Stimulated activated CD4-positive, alpha-beta T cell treated with anti-CD3 and anti-CD28 coated beads, Interleukin-2, amount 100 ng/mL, for 24 hours (primary cell): ENCODE measurements at regions not wholly inside any gene's neighbourhood (a gene's known extent, or its start where the extent isn't known, plus 50 kb on each side); places are given as distances from the start of the nearest gene placed in this dataset.
"Not testable (repeated sequence)": the region's sequence is repeated elsewhere in the genome, so short reads cannot be mapped to it uniquely, and the experiment has no call there.

Source experiments
- DNase-seq, 2 donors: peaks; one replicate each; pipeline ENCODE4 v3.0.0-alpha.2; 2020

DNA sequence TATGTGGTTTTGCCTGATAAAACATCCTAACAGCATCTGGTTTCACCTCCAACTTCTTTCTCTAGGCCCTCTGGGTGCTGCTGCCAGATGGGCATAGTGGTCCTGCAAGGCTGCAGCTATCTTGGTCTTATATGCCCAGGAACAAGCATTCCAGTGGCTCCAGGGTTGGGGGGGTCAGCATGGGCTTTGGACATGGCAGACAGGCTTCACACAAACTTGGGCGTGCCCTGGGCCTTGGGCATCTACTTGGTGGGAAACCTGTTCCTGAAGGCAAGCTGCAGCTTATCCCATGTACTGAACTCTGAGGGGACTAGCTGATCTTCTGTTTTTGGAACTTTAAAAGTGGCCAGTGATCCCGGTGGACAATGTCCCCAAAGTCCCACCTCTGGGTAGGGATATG lies 54.9 kb upstream of the ZNF678 start:
- DNase-seq, result no peak

DNA sequence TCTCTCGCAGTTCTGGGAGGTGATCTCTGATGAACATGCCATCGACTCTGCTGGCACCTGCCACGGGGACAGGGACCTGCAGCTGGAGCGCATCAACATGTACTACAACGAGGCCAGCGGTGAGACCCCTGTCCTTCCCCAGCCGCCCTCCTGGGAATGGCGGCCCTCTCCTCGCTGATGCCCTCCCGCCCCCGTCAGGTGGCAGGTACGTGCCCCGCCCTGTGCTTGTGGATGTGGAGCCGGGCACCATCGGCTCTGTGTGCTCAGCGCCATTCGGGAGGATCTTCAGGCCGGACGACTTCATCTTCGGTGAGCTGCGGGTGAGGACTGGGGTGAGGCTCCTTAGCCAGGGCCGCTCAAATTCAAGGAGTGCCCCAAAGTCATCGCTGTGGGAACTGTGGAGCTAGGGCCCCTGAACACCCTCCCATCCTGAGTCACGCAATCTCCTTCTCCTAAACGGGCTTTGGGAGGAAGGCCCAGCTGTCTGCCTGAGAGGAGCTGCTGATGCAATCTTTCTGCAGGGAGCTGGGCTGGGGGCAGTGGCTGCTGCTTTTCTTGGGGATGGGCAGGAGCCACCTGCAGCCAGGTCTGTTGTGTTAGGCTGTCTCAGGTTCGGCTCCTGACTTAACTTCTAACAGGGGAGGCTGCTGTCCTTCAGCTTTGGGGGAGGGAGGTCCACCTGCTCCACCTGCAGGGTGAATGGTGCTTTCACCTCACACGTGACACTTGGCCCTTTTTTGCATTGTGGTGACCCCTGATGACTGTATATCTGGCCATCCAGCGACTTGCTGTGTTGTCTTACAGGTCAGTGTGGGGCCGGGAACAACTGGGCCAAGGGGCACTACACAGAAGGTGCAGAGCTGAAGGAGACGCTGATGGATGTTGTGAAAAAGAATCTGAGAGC lies 56.6 kb upstream of the ZNF678 start:
- not testable (repeated sequence) for DNase-seq

DNA sequence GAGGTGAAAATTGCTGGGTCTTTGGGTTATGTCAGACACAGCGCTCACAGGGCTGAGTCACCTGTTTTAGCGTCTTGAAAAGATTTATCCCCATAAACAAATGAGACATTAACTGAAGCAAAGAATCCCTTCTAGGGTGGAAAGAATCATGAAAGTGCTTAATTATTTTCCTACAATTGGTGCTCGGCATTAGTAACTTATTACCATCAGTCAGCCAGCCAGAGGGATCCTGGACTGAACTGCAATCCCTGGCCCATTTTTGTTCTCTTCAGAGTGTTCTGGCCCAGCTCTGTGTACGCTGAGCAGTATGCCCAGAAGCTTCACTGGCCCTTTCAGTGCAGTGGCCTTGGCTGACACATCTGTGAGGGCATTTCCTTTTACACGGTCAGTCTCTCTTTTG lies 67.3 kb upstream of the ZNF678 start:
- DNase-seq, result not testable (repeated sequence)

DNA sequence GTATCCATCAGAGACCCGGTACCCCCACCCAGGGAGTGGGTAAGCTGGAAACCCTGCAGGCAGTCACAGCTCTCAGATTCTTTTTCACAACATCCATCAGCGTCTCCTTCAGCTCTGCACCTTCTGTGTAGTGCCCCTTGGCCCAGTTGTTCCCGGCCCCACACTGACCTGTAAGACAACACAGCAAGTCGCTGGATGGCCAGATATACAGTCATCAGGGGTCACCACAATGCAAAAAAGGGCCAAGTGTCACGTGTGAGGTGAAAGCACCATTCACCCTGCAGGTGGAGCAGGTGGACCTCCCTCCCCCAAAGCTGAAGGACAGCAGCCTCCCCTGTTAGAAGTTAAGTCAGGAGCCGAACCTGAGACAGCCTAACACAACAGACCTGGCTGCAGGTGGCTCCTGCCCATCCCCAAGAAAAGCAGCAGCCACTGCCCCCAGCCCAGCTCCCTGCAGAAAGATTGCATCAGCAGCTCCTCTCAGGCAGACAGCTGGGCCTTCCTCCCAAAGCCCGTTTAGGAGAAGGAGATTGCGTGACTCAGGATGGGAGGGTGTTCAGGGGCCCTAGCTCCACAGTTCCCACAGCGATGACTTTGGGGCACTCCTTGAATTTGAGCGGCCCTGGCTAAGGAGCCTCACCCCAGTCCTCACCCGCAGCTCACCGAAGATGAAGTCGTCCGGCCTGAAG lies 69.3 kb upstream of the ZNF678 start:
- not testable (repeated sequence) for DNase-seq

DNA sequence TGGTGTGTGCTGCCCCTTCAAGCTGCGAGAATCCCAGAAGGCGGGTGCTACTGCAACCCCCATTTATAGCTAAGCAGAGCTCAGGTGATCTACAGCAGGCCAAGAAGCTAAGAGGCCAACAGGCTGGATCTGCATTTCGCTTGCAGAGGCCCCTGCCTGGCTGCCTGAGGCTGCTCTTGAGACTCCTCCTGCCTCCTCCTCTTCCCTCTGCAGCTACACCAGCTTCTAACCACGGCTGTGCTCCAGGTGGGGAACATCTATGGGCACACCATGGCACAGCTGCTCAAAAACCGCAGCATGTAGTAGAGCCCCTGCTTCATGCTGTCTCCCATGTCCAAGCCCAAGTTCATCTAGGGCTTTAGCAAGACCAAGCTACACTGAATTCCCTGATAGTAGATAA lies 72.9 kb upstream of the ZNF678 start:
- DNase-seq, result no peak

DNA sequence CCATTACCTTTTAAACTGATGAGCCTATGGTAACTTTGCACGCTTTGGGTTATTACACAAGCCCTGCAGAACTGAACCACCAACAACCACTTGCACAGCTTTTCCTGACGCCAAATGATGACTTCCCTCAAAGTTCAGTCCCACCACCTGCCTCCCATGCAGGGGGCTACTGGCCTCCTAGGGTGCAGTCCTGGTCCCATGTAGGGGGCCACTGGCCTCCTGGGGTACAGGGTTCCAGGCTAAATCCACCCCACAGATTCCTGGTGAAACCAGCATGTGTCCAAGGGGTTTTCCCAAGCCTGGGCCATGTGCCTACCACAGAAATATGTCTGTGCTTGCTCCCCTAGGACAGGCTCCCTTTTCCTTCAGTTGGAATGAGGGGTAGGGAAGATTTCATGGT lies 73.4 kb upstream of the ZNF678 start:
- no peak for DNase-seq

DNA sequence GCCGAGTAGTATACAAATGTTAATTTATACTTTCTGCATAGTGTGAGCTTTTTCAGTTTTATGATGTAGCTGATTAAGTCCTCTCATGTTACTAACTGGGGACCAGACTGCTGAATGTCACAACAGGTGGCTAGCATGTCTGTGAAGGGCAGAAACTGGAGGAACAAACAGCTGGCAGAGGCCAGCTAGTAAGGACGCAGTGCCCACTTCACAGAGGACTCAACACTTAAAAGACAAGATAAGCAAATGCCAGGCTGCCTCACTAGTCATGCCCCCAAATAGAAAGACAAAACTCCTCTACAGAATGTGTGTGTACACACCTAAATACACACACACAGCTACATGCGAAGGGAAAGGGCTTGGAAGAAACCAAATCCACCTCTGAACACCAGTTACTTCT lies 73.8 kb upstream of the ZNF678 start:
- DNase-seq, result no peak

DNA sequence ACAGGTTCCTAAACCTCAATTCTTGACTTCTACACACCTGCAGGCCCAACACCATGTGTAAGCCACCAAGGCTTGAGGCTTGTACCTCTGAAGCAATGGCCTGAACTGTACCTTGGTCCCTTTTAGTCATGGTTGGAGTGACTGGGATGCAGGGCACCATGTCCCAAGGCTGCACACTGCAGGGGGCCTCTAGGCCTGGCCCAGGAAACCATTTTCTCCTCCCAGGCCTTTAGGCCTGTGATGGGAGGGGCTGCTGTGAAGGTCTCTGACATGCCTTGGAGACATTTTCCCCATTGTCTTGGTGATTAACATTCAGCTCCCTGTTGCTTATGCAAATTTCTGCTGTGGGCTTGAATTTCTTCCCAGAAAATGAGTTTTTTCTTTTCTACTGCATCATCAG lies 75.8 kb upstream of the ZNF678 start:
- DNase-seq, result no peak

DNA sequence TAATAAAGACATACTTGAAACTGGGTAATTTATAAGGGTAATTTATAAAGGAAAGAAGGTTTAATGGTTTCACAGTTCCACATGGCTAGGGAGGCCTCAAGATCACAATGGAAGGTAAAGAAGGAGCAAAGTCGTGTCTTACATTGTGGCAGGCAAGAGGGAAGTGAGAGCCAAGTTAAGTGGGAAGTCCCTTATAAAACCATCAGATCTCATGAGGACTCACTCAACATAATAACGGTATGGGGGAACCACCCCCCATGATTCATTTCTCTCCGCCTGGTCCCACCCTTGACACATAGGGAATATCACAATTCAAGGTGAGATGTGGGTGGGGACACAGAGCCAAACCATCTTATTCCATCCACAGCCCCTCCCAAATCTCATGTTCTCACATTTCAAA lies 76.8 kb upstream of the ZNF678 start:
- DNase-seq, result no peak

DNA sequence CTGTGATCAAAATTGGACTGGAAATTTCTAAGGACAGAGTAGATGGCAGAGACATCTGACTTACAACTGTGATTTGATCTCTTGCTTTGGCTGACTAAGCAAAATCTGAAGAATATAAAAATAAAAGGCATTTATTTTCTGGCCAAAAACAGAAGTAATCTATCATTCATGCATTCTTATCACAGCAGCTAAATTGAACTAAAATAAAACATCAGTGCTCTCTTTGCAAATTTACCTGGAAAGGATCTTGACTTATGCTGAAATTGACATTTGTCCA lies 81.4 kb upstream of the ZNF678 start:
- no peak for DNase-seq

DNA sequence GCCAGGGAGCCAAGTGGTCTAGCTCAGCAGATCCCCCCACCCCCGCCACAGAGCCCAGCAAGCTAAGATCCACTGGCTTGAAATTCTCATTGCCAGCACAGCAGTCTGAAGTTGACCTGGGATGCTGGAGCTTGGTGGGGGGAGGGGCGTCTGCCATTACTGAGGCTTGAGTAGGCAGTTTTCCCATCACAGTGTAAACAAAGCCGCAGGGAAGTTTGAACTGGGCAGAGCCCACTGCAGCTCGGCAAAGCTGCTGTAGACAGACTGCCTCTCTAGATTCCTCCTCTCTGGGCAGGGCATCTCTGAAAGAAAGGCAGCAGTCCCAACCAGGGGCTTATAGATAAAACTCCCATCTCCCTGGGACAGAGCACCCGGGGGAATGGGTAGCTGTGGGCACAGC lies 89.3 kb upstream of the ZNF678 start:
- DNase-seq, result not testable (repeated sequence)

DNA sequence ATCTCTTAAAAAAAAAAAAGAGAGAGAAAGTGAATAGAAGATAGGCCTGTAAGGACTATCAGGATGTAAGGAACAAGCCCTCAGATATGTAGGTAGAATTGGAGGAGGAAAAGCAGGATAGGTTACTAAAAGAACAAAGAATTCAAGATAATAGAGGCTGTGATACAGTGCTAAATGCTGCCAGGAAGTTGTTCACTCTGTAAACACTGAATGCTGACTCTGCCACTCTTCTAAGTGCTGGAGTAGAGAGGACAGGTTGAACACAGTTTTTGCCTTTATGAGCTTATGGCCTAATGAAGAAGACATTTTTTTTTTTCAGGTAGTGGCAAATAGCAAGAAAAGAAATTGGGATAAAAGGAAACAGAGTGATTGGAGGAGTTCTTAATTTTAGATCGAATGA lies 90.6 kb upstream of the ZNF678 start:
- DNase-seq, result no peak

DNA sequence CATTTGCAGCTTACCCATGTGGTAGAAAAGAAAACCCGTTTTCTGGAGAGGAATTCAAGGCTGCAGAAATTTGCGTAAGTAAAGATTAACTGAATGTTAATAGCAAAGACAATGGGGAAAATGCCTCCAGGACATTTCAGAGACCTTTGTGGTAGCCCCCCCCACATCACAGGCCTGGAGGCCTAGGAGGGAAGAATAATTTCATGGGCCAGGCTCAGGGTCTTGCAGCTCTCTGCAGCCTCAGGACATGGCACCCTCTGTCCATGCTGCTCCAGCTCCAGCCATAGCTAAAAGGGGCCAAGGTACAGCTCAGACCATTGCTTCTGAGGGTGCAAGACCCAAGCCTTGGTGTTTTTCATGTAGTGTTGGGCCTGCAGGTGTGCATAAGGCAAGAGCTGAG lies 92.7 kb upstream of the ZNF678 start:
- no peak for DNase-seq

DNA sequence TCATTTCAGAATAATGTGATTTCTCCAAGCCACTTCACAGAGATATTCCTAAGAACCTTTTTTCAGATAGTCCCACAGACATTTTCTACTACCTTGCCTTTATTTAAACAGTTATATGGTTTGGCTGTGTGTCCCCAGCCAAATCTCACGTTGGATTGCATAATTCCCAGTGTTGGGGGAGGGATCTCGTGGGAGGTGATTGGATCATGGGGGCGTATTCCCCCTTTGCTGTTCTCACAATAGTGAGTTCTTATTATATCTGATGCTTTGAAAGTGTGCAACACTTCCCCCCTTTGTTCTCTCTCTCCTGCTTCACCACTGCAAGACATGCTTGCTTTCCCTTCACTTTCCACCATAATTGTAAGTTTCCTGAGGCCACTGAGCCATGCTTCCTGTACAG lies 93.6 kb upstream of the ZNF678 start:
- no peak for DNase-seq

DNA sequence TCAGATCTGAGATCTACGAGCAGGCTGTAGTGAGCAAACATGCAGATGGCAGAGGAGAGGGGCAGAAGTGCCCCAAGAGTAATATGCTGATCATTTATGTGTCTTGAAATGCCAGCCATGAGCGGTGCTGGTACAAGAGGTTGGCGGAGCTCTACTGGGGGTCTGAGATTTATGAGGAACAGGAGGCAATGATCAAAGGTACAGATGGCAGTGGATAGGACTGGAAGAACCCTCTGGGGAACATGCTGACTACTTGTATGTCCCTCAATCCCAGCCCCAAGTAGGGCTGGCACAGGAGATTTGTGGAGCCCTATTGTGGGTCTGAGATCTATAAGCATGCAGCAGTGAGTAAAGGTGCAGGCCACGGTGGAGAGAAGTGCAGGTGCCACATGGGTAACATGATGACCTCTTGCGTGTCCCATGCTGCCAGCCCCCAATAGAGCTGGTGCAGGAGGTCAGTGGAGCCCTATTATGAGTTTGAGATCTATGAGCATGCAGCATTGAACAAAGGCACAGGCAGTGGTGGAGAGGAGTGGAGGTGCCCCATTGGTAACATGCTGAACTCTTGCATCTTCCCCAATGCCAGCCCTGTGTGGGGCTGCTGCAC lies 97.2 kb upstream of the ZNF678 start:
- DNase-seq, result no peak

DNA sequence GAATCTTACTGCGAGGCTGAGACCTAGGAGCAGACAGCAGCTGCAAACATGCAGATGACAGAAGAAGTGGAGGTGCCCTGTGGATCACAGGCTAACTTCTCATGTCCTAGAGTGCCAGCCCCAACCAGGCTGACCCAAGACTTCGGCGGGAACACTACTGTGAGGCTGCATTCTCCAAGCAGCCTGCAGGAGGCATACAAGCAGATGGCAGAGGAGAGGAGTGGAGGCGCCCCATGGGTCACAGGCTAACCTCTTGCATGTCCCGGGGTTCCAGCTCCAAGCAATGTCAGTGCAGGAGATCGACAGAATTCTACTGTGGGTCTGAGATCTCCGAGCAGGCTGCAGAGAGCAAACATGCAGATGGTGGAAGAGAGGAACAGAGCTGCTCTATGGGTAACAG lies 98.1 kb upstream of the ZNF678 start:
- no peak for DNase-seq

DNA sequence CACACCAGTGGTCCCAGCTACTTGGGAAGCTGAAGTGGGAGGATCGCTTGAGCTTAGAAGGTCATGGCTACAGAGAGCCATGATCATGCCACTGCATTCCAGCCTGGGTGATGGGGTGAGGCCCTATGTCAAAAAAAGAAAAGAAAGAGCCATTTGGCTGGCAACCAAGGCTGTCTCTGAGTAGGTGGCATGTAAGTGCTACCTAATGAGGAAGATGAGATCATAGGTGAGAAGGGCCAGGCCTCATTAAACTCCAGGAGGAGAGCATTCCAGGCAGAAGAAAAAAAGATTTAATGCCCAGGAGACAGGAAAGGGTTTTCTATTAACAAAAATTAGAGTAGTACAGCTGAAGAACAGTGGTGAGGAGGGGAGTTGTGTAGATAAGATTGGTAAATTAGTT lies 103.4 kb upstream of the ZNF678 start:
- DNase-seq, result no peak

DNA sequence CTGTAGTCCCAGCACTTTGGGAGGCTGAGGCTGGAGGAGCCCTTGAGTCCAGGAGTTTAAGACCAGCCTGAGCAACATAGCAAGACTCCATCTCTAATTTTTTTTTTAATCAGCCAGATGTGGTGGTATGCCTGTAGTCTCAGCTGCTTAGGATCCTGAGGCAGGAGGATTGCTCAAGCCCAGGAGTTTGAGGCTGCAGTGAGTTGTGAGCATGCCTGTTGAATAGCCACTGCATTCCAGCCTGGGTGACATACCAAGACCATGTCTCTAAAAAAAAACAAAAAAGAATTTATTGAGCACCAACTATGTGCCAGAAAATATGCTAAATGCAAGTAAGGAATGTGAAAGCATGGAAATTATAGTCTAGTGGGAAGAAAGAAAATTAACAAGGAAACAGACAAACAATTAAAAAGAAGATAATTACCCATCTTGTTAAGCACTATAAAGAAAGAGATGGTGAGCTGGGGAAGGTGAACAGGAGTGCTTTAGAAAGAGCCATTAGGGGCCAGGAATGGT lies 104.0 kb upstream of the ZNF678 start:
- no peak for DNase-seq

DNA sequence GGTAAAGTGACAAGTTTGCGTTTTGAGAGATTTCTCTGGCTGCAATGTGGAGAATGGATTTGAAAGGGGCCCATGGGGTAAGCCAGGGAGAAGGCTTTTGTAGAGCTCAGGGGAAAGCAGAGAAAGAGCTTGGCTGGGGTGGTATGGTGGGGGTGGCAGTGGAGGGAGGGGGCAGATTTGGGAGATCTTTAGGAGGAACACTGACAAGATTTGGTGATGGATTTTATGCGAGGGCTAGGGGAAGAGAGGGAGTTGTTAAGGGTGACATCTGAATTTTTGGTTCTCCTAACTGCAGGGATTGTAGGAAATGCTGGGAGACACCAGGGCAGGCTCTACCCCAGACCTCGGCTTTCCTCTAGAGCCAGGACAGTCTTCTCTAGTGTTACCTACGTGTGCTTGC lies 108.7 kb upstream of the ZNF678 start:
- no peak for DNase-seq

DNA sequence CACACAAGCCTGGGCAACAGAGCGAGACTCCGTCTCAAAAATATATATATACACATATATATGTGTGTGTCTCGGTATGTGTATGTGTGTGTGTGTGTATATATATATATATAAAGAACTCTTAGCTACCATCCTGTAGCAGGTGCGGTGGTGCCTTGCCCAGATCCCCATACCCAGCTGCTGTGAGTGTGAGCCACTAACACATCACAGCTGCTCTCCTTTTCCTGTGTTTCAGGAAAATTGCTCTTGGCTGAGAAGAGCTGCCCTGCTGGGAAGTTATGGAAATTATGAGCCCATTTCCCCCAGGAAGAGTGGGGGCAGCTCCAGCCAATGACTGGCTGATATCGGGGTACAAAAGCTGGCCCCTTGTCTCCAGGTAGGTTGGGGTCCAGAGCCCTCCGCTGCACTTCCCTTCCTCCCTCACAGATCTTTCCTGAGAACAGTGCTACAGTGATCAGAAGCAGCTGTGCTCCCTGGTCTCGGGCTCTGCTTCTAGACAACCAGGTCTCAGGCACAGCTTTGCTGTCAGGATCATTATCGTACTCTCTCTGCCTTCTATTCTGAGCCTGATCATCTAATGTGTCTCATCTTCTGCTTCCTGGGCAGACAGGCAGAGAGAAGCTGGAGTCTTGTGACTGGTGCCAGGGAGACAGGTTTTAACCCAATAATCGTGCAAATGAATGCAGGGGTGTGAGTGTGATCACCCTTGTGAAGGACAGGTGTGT lies 109.6 kb upstream of the ZNF678 start:
- no peak for DNase-seq

DNA sequence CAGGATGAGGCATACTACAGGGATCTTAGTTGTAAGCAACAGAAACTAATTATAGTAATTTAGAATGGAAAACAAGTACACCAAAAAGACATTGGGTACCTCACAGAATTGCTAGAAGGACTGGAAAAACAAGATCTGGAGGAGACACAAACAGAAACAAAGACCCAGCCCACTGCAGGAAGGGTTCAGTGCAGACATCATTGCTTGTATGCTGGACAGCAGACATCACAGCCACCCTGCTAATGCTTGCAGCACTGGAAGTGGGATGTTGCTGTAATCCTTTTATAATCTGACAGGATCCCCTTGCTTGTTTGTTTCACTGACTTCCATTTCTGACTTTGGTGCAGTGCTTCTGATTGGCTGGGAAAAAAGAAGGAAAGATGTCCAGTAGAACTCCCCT lies 111.4 kb upstream of the ZNF678 start:
- DNase-seq, result no peak

DNA sequence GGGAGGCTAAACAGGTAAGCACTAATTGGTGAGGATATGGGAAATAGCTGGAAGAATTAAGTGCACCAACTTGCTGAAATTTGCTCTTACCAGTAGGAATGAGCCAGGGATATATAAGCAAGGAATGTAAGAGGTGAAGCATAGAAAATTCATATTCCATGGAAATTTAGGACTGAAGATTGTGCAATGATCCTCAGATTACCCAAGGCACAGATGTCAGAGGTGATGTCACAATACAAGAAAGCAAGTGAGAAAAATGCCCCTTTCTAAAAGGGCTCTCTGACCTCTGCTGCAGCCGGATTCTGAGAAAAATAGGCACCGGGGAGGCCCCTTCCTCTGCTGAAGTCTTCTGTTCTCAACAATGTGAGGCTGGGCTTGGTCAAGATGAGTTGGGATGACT lies 112.3 kb upstream of the ZNF678 start:
- DNase-seq, result no peak

DNA sequence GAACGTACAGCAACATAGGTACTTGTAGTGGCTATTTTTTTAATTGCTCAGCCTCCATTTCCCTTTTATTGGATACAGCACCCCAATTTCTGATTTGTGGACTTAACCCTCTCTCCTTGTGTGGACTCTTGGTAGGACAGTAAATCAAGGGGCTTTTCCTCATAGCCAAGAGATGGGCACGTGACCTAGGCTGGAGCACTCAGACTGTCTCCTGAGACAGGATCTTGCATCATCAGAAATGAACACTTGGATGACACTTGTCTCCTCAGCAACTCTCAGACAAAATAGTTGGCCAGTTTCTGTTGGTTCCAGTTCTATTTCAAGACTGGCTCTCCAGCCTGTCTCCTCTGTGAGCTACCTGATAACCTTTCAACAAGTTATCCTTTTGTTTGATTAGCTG lies 112.9 kb upstream of the ZNF678 start:
- DNase-seq, result no peak
